ENCODE measurements at regions not wholly inside any gene's neighbourhood (a gene's known extent, or its start where the extent isn't known, plus 50 kb on each side); places are given as distances from the start of the nearest gene placed in this dataset.

- Mint-ChIP-seq H3K9me3 (ENCODE audit: unreplicated experiment) (no peaks in the 10 kb centered on the region), H3K36me3 (ENCODE audit: low read depth, unreplicated experiment) (no peaks in the 10 kb centered on the region), H3K27ac (ENCODE audit: unreplicated experiment) (no peak overlapping the region), H3K4me1 (ENCODE audit: unreplicated experiment) (no peaks in the 10 kb centered on the region), H3K4me3 (ENCODE audit: unreplicated experiment) (no peak overlapping the region), H3K27me3 (ENCODE audit: unreplicated experiment) (no peaks in the 10 kb centered on the region)
- DNase-seq (ENCODE audit: low spot score): no peak
- TF ChIP-seq CTCF (IDR thresholded peaks at IDR 0.05; ENCODE audit: unreplicated experiment): no peak
These were observed 456.5 kb upstream of the MIS18BP1 start for GRCh38 chr14:45709541-45709940.

GRCh38 chr14:45705940-45706534, 453.0 kb upstream of the MIS18BP1 start:
- no peak for DNase-seq (ENCODE audit: low spot score)
- Mint-ChIP-seq H3K36me3 (ENCODE audit: low read depth, unreplicated experiment) (no peaks in the 10 kb centered on the region), H3K9me3 (ENCODE audit: unreplicated experiment) (no peaks in the 10 kb centered on the region), H3K4me1 (ENCODE audit: unreplicated experiment) (no peaks in the 10 kb centered on the region), H3K27ac (ENCODE audit: unreplicated experiment) (no peak overlapping the region), H3K27me3 (ENCODE audit: unreplicated experiment) (no peaks in the 10 kb centered on the region), H3K4me3 (ENCODE audit: unreplicated experiment) (no peak overlapping the region)
- TF ChIP-seq CTCF (IDR thresholded peaks at IDR 0.05; ENCODE audit: unreplicated experiment): no peak

- Mint-ChIP-seq H3K9me3 (ENCODE audit: unreplicated experiment) (no peaks in the 10 kb centered on the region), H3K4me1 (ENCODE audit: unreplicated experiment) (no peaks in the 10 kb centered on the region), H3K27ac (ENCODE audit: unreplicated experiment) (no peak overlapping the region), H3K27me3 (ENCODE audit: unreplicated experiment) (no peaks in the 10 kb centered on the region), H3K4me3 (ENCODE audit: unreplicated experiment) (no peak overlapping the region), H3K36me3 (ENCODE audit: low read depth, unreplicated experiment) (no peaks in the 10 kb centered on the region)
- no peak for TF ChIP-seq CTCF (IDR thresholded peaks at IDR 0.05; ENCODE audit: unreplicated experiment)
- DNase-seq (ENCODE audit: low spot score): no peak
These were observed 446.5 kb upstream of the MIS18BP1 start for GRCh38 chr14:45699471-45699870.

- H3K36me3 Mint-ChIP-seq (ENCODE audit: low read depth, unreplicated experiment): no peaks in the 10 kb centered on the region
- H3K9me3 Mint-ChIP-seq (ENCODE audit: unreplicated experiment): no peaks in the 10 kb centered on the region
- no peak for TF ChIP-seq CTCF (IDR thresholded peaks at IDR 0.05; ENCODE audit: unreplicated experiment)
- H3K4me3 Mint-ChIP-seq (ENCODE audit: unreplicated experiment): no peak overlapping the region
- no peak for DNase-seq (ENCODE audit: low spot score)
- H3K4me1 Mint-ChIP-seq (ENCODE audit: unreplicated experiment): no peaks in the 10 kb centered on the region
- H3K27me3 Mint-ChIP-seq (ENCODE audit: unreplicated experiment): no peaks in the 10 kb centered on the region
- H3K27ac Mint-ChIP-seq (ENCODE audit: unreplicated experiment): no peak overlapping the region
These were observed 445.6 kb upstream of the MIS18BP1 start for GRCh38 chr14:45698462-45699134.

- no peaks in the 10 kb centered on the region for H3K36me3 Mint-ChIP-seq (ENCODE audit: low read depth, unreplicated experiment)
- no peaks in the 10 kb centered on the region for H3K4me1 Mint-ChIP-seq (ENCODE audit: unreplicated experiment)
- H3K4me3 Mint-ChIP-seq (ENCODE audit: unreplicated experiment): no peak overlapping the region
- no peak overlapping the region for H3K27ac Mint-ChIP-seq (ENCODE audit: unreplicated experiment)
- no peak for TF ChIP-seq CTCF (IDR thresholded peaks at IDR 0.05; ENCODE audit: unreplicated experiment)
- peaks cover 3% of the 10 kb centered on the region for H3K27me3 Mint-ChIP-seq (ENCODE audit: unreplicated experiment)
- DNase-seq (ENCODE audit: low spot score): no peak
- no peaks in the 10 kb centered on the region for H3K9me3 Mint-ChIP-seq (ENCODE audit: unreplicated experiment)
These were observed 433.8 kb upstream of the MIS18BP1 start for GRCh38 chr14:45686771-45687170.
